Retinal pigment epithelial cell (primary cell): ENCODE measurements at regions not wholly inside any gene's neighbourhood (a gene's known extent, or its start where the extent isn't known, plus 50 kb on each side); places are given as distances from the start of the nearest gene placed in this dataset.

ENCODE experiments used
- DNase-seq: peaks from one replicate; pipeline ENCODE4 v3.0.0-alpha.2; 2010; ENCODE audit warnings: low read depth
- H3K4me3 ChIP-seq: 2 replicates; pipeline ENCODE4 v1.5.1; 2011; ENCODE audit warnings: mild to moderate bottlenecking, low read length, control low read depth, moderate library complexity
- TF ChIP-seq, protein P1 (sequence below): conservative IDR thresholded peaks from 2 replicates; pipeline ENCODE4 v1.5.1; 2011; ENCODE audit warnings: low read depth, low read length, control low read depth, inconsistent platforms

GRCh38 chr18:57970356-57971095 is 73.5 kb upstream of the NEDD4L start:
- DNase-seq = no peak
- TF ChIP-seq, protein P1, sequence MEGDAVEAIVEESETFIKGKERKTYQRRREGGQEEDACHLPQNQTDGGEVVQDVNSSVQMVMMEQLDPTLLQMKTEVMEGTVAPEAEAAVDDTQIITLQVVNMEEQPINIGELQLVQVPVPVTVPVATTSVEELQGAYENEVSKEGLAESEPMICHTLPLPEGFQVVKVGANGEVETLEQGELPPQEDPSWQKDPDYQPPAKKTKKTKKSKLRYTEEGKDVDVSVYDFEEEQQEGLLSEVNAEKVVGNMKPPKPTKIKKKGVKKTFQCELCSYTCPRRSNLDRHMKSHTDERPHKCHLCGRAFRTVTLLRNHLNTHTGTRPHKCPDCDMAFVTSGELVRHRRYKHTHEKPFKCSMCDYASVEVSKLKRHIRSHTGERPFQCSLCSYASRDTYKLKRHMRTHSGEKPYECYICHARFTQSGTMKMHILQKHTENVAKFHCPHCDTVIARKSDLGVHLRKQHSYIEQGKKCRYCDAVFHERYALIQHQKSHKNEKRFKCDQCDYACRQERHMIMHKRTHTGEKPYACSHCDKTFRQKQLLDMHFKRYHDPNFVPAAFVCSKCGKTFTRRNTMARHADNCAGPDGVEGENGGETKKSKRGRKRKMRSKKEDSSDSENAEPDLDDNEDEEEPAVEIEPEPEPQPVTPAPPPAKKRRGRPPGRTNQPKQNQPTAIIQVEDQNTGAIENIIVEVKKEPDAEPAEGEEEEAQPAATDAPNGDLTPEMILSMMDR = peak; percentile 36
- H3K4me3 ChIP-seq = no peak overlapping the region

GRCh38 chr18:57969824-57970223 is 74.2 kb upstream of the NEDD4L start:
- TF ChIP-seq, protein P1 = no peak
- H3K4me3 ChIP-seq = no peak overlapping the region
- DNase-seq = no peak

- H3K4me3 ChIP-seq = no peak overlapping the region
- TF ChIP-seq, protein P1 = no peak
- DNase-seq = no peak
Measured at GRCh38 chr18:57965246-57965645, 78.8 kb upstream of the NEDD4L start.

- DNase-seq = no peak
- no peak overlapping the region for H3K4me3 ChIP-seq
- TF ChIP-seq, protein P1 = no peak
Measured at GRCh38 chr18:57961876-57962505, 82.0 kb upstream of the NEDD4L start.

- TF ChIP-seq, protein P1 = no peak
- no peak for DNase-seq
- no peak overlapping the region for H3K4me3 ChIP-seq
Measured at GRCh38 chr18:57961411-57961810, 82.6 kb upstream of the NEDD4L start.

GRCh38 chr18:57959278-57959677 is 84.7 kb upstream of the NEDD4L start:
- H3K4me3 ChIP-seq = no peak overlapping the region
- TF ChIP-seq, protein P1 = peak; percentile 69
- peak; percentile 61 for DNase-seq

GRCh38 chr18:57957210-57957609 is 86.8 kb upstream of the NEDD4L start:
- TF ChIP-seq, protein P1 = no peak
- no peak for DNase-seq
- H3K4me3 ChIP-seq = no peak overlapping the region
